C4-2B (cell line): ENCODE measurements at regions not wholly inside any gene's neighbourhood (a gene's known extent, or its start where the extent isn't known, plus 50 kb on each side); places are given as distances from the start of the nearest gene placed in this dataset.

Experiments
- CTCF ChIP-seq: fragments of 450-650 bp; conservative IDR thresholded peaks from 2 replicates; pipeline ENCODE4 v1.5.1; 2017; ENCODE audit warnings: mild to moderate bottlenecking
- ZFX ChIP-seq: fragments of 450-650 bp; IDR thresholded peaks from 2 replicates; pipeline ENCODE4 v1.6.1; 2017

GRCh38 chr9:115362640-115363039 is 244.7 kb upstream of the TNC start:
- TF ChIP-seq CTCF (no peak), ZFX (no peak)
